ENCODE measurements at regions not wholly inside any gene's neighbourhood (a gene's known extent, or its start where the extent isn't known, plus 50 kb on each side); places are given as distances from the start of the nearest gene placed in this dataset.

GRCh38 chr10:90975096-90975495, 54.2 kb upstream of the ANKRD1 start:
- Histone ChIP-seq H3K9me3 (ENCODE audit: control insufficient read depth, insufficient read depth, low read length) (no peaks in the 10 kb centered on the region), H3K9ac (ENCODE audit: low read depth, low read length) (no peak overlapping the region), H3K4me3 (ENCODE audit: low read depth, low read length) (no peak overlapping the region), H3K36me3 (ENCODE audit: control insufficient read depth, insufficient read depth, low read length) (no peaks in the 10 kb centered on the region), H3K27me3 (ENCODE audit: control insufficient read depth, insufficient read depth, low read length) (peaks cover 4% of the 10 kb centered on the region), H3K4me1 (ENCODE audit: control insufficient read depth, insufficient read depth, low read length) (no peaks in the 10 kb centered on the region)

- H3K4me3 ChIP-seq (ENCODE audit: low read depth, low read length) = no peak overlapping the region
- no peaks in the 10 kb centered on the region for H3K4me1 ChIP-seq (ENCODE audit: control insufficient read depth, insufficient read depth, low read length)
- peaks cover 3% of the 10 kb centered on the region for H3K27me3 ChIP-seq (ENCODE audit: control insufficient read depth, insufficient read depth, low read length)
- no peaks in the 10 kb centered on the region for H3K9me3 ChIP-seq (ENCODE audit: control insufficient read depth, insufficient read depth, low read length)
- no peak overlapping the region for H3K9ac ChIP-seq (ENCODE audit: low read depth, low read length)
- no peaks in the 10 kb centered on the region for H3K36me3 ChIP-seq (ENCODE audit: control insufficient read depth, insufficient read depth, low read length)
Observed at GRCh38 chr10:90977162-90977854, 56.4 kb upstream of the ANKRD1 start.

- Histone ChIP-seq H3K36me3 (ENCODE audit: control insufficient read depth, insufficient read depth, low read length) (no peaks in the 10 kb centered on the region), H3K9ac (ENCODE audit: low read depth, low read length) (no peak overlapping the region), H3K9me3 (ENCODE audit: control insufficient read depth, insufficient read depth, low read length) (no peaks in the 10 kb centered on the region), H3K4me1 (ENCODE audit: control insufficient read depth, insufficient read depth, low read length) (no peaks in the 10 kb centered on the region), H3K4me3 (ENCODE audit: low read depth, low read length) (no peak overlapping the region), H3K27me3 (ENCODE audit: control insufficient read depth, insufficient read depth, low read length) (peaks cover 6% of the 10 kb centered on the region)
Observed at GRCh38 chr10:90977855-90978486, 57.1 kb upstream of the ANKRD1 start.

DNA sequence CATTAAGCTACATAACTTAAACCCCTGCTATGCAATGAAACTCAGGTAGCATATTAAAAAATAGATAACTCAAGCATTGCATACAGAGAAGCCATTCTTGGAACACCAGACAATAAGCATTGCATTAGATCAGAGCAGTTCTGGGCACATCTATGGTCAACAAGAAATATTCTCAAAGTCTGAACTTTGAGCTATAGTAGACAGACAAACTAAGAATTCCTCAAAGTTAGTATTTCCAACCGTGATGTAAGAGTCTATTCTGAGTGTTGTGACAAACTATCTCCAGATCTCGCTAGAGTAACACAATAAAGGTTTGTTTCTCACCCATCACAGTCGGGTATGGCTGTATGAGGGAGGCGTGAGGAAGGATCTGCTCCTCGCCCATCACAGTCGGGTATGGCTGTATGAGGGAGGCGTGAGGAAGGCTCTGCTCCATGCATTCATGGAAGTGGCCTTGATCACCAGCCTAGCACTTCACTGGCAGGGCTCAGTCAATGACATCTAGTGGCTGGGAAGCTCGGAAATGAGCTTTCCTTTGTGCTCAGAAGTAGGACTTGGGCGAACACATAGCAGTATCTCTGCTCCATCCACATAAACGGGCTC, 61.6 kb upstream of the ANKRD1 start:
- Histone ChIP-seq H3K4me1 (ENCODE audit: control insufficient read depth, insufficient read depth, low read length) (no peaks in the 10 kb centered on the region), H3K36me3 (ENCODE audit: control insufficient read depth, insufficient read depth, low read length) (no peaks in the 10 kb centered on the region), H3K9me3 (ENCODE audit: control insufficient read depth, insufficient read depth, low read length) (no peaks in the 10 kb centered on the region), H3K9ac (ENCODE audit: low read depth, low read length) (no peak overlapping the region), H3K4me3 (ENCODE audit: low read depth, low read length) (no peak overlapping the region), H3K27me3 (ENCODE audit: control insufficient read depth, insufficient read depth, low read length) (peaks cover 11% of the 10 kb centered on the region)

DNA sequence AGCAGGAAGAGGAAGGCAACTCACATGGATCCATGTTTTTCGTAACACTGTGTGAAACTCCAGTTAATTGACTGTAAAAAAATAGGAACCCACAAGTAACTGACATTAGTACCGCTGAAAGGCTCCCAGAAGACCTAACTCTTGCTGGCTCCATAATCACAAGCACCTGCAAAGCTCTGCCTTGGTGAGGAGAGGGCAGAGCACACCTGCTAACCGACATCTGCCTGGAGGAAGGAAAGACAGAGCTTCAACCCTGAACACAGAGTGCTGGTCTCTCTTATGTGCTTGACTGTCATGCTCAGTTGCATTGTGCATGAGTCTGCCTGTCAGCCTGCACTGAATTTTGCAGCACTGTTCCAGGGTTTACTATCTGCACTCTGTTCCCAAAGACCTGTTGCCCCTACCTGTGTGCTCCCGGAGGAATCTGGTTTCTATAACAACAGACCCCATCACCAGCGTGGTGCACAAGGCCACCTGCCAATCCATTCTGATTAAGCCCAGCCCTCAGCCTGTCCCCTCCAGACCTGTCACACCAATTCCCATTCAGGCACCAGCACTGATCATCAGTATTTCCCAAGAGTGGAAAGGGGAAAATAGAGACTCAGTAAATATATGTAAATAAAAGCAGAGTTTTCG, 63.1 kb upstream of the ANKRD1 start:
- Histone ChIP-seq H3K4me1 (ENCODE audit: control insufficient read depth, insufficient read depth, low read length) (no peaks in the 10 kb centered on the region), H3K36me3 (ENCODE audit: control insufficient read depth, insufficient read depth, low read length) (no peaks in the 10 kb centered on the region), H3K9ac (ENCODE audit: low read depth, low read length) (no peak overlapping the region), H3K27me3 (ENCODE audit: control insufficient read depth, insufficient read depth, low read length) (peaks cover 10% of the 10 kb centered on the region), H3K9me3 (ENCODE audit: control insufficient read depth, insufficient read depth, low read length) (no peaks in the 10 kb centered on the region), H3K4me3 (ENCODE audit: low read depth, low read length) (no peak overlapping the region)

DNA sequence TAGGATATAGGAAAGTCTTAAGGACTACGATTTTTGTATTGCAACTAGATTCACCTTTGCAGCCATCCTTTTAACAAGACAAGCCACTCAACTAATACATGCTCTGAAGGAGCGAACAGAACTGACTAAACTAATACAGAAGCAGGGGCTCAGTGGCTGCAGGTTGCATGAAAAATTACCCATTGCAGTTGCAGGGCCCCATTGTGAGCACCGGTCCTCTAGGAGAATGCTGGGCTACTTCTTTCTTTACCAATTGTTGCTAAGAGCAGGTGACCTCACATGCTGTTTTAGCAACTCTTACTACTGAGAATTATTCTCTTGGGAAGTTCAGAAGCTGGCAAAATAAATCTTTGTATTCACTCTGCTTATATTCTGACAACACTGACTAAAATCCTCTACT, 64.0 kb upstream of the ANKRD1 start:
- no peaks in the 10 kb centered on the region for H3K9me3 ChIP-seq (ENCODE audit: control insufficient read depth, insufficient read depth, low read length)
- no peak overlapping the region for H3K9ac ChIP-seq (ENCODE audit: low read depth, low read length)
- H3K36me3 ChIP-seq (ENCODE audit: control insufficient read depth, insufficient read depth, low read length) = no peaks in the 10 kb centered on the region
- H3K27me3 ChIP-seq (ENCODE audit: control insufficient read depth, insufficient read depth, low read length) = peaks cover 8% of the 10 kb centered on the region
- H3K4me3 ChIP-seq (ENCODE audit: low read depth, low read length) = no peak overlapping the region
- no peaks in the 10 kb centered on the region for H3K4me1 ChIP-seq (ENCODE audit: control insufficient read depth, insufficient read depth, low read length)

DNA sequence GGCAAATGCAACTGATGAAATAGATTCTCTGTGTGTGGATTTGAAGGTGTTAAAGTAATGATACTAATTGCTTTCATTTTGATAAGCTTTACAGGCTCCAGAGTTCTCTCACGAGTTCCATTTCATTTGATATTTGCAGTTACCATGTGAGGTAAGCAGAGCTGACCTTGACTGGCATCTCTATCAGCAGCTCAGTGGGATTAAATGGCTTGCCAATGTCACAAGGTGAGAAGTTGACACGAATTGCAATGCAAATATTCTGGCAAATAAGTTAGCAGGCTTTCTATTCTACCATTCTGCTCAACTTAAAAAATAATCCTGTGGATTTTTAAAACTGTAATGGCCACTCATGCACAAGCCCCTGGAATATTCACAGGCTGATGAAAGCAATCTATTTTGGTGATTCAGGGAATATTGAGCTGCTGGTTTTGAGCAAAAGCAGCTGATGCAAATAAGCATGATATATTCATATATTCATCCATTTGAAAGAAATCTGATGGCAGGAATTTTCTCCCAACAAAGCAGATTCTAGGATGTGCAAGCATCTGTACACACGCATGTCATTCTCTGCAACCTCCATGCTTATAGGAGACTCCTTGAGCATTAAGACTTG, 64.5 kb upstream of the ANKRD1 start:
- no peaks in the 10 kb centered on the region for H3K4me1 ChIP-seq (ENCODE audit: control insufficient read depth, insufficient read depth, low read length)
- H3K9me3 ChIP-seq (ENCODE audit: control insufficient read depth, insufficient read depth, low read length) = no peaks in the 10 kb centered on the region
- no peak overlapping the region for H3K4me3 ChIP-seq (ENCODE audit: low read depth, low read length)
- H3K27me3 ChIP-seq (ENCODE audit: control insufficient read depth, insufficient read depth, low read length) = peaks cover 8% of the 10 kb centered on the region
- H3K9ac ChIP-seq (ENCODE audit: low read depth, low read length) = no peak overlapping the region
- no peaks in the 10 kb centered on the region for H3K36me3 ChIP-seq (ENCODE audit: control insufficient read depth, insufficient read depth, low read length)

- Histone ChIP-seq H3K9ac (ENCODE audit: low read depth, low read length) (no peak overlapping the region), H3K9me3 (ENCODE audit: control insufficient read depth, insufficient read depth, low read length) (no peaks in the 10 kb centered on the region), H3K4me1 (ENCODE audit: control insufficient read depth, insufficient read depth, low read length) (no peaks in the 10 kb centered on the region)
Observed at GRCh38 chr10:90986136-90986760, 65.4 kb upstream of the ANKRD1 start.

DNA sequence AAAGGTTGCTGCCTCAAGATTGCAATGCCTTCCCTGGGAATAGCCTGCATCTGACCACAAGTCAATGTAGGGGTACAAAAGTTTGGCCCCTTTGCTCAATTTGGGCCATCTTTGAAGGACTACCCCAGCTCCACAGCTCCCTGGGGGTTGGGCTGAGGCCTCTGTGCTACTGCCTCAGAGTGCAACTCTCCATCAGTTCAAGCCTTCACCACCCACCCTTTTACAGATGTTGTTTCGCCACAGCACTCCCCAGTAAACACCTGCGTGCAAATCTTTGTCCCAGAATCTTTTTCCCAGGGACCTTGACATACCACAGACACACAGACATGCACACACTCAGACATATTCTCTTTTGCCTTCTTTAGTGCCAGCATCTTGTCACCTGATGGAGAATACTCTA, 66.0 kb upstream of the ANKRD1 start:
- Histone ChIP-seq H3K4me1 (ENCODE audit: control insufficient read depth, insufficient read depth, low read length) (no peaks in the 10 kb centered on the region), H3K9ac (ENCODE audit: low read depth, low read length) (no peak overlapping the region), H3K9me3 (ENCODE audit: control insufficient read depth, insufficient read depth, low read length) (no peaks in the 10 kb centered on the region), H3K27me3 (ENCODE audit: control insufficient read depth, insufficient read depth, low read length) (peaks cover 8% of the 10 kb centered on the region), H3K4me3 (ENCODE audit: low read depth, low read length) (no peak overlapping the region), H3K36me3 (ENCODE audit: control insufficient read depth, insufficient read depth, low read length) (no peaks in the 10 kb centered on the region)

More at GRCh38 chr10:90986136-90986760, 65.4 kb upstream of the ANKRD1 start:
- Histone ChIP-seq H3K36me3 (ENCODE audit: control insufficient read depth, insufficient read depth, low read length) (no peaks in the 10 kb centered on the region), H3K27me3 (ENCODE audit: control insufficient read depth, insufficient read depth, low read length) (peaks cover 8% of the 10 kb centered on the region), H3K4me3 (ENCODE audit: low read depth, low read length) (no peak overlapping the region)

- Histone ChIP-seq H3K36me3 (ENCODE audit: control insufficient read depth, insufficient read depth, low read length) (no peaks in the 10 kb centered on the region), H3K4me3 (ENCODE audit: low read depth, low read length) (no peak overlapping the region), H3K4me1 (ENCODE audit: control insufficient read depth, insufficient read depth, low read length) (no peaks in the 10 kb centered on the region), H3K9ac (ENCODE audit: low read depth, low read length) (no peak overlapping the region), H3K27me3 (ENCODE audit: control insufficient read depth, insufficient read depth, low read length) (peaks cover 8% of the 10 kb centered on the region), H3K9me3 (ENCODE audit: control insufficient read depth, insufficient read depth, low read length) (no peaks in the 10 kb centered on the region)
Observed at GRCh38 chr10:90987383-90987782, 66.5 kb upstream of the ANKRD1 start.

DNA sequence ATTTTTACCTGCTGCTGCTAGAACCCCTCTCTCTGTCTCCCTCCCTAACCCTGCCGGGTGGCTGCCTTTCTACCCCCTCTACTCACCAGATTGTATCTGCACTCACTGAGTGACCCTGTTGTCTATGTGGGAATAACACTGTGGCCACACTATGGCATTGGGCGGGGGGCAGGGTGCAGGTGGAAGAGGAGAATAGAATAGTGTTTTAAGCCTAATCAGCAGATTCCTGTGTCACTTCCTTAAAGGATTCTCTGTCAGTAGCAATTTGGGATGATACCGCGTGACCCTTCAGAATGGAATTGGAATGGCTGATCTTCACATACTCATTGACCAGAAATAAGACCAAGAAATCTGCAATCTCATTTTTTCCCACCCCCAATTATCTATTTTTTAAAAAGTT, 67.1 kb upstream of the ANKRD1 start:
- Histone ChIP-seq H3K36me3 (ENCODE audit: control insufficient read depth, insufficient read depth, low read length) (no peaks in the 10 kb centered on the region), H3K9me3 (ENCODE audit: control insufficient read depth, insufficient read depth, low read length) (no peaks in the 10 kb centered on the region), H3K27me3 (ENCODE audit: control insufficient read depth, insufficient read depth, low read length) (peaks cover 5% of the 10 kb centered on the region), H3K4me3 (ENCODE audit: low read depth, low read length) (no peak overlapping the region), H3K4me1 (ENCODE audit: control insufficient read depth, insufficient read depth, low read length) (no peaks in the 10 kb centered on the region), H3K9ac (ENCODE audit: low read depth, low read length) (no peak overlapping the region)
